ENCODE measurements at regions not wholly inside any gene's neighbourhood (a gene's known extent, or its start where the extent isn't known, plus 50 kb on each side); places are given as distances from the start of the nearest gene placed in this dataset.

DNA sequence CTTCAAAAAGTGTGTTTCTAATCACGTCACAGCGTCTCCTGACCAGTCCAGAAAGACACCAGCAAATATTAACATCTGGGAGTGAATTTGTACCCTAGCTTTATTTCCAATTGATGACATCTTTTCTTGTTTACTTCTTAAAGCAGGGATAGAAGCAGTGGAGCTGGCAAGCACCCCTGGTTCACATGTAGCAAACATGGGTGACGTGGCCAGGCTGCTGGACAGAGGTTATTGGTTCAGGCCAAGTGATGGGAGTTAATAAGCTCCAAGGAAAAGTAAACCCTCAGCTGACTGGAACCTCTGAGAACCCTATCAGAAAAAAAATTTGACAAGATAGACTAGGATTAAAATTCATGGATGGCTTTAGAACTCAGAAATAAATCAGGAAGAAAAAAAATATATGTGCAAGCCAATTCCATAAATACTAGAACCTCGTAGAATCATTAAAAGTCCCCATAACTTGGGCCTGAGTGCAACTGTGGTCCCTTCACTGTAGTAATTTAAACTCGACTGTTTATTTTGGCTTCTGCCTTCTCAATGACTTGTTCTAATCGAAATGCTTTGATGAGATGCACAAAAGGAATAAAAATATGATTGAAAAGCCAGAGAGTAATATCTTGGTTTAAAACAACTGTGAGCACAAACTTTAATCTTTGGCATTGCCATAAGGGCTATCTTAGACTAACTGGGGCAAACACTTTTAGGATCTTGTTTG lies 121.5 kb upstream of the CTAGE1 start:
- Histone ChIP-seq H3K4me2 (ENCODE audit: insufficient read depth, low read length, poor library complexity, severe bottlenecking) (no peak overlapping the region), H3K36me3 (replicated peaks in 1 of 2; ENCODE audit: control insufficient read depth in 2 of 2, insufficient read depth in 2 of 2, low read length in 2 of 2) (peaks cover 0 to 2% of the 10 kb centered on the region in 2 donors), H3K9me3 (replicated peaks in 1 of 2; ENCODE audit: control insufficient read depth in 2 of 2, insufficient read depth in 1 of 2, low read depth in 1 of 2, low read length in 2 of 2) (peaks cover 0 to 3% of the 10 kb centered on the region in 2 donors), H3K18ac (ENCODE audit: low read length) (no peak overlapping the region), H2BK120ac (ENCODE audit: low read depth, low read length) (no peak overlapping the region), H3K14ac (ENCODE audit: low read length) (no peak overlapping the region), H2BK5ac (ENCODE audit: low read length) (no peak overlapping the region), H2AK5ac (ENCODE audit: low read depth, low read length) (no peak overlapping the region), H4K91ac (ENCODE audit: low read depth, low read length, poor library complexity) (no peak overlapping the region), H2BK15ac (ENCODE audit: low read length) (no peak overlapping the region), H3K9ac (ENCODE audit: low read depth, low read length, poor library complexity) (no peak overlapping the region), H3K4me3 (ENCODE audit: low read length in 2 of 2) (no peak overlapping the region), H3K4me1 (ENCODE audit: control insufficient read depth in 2 of 2, insufficient read depth in 1 of 2, low read depth in 1 of 2, low read length in 2 of 2) (peaks cover 0 to 4% of the 10 kb centered on the region in 2 donors), H3K4ac (ENCODE audit: low read length) (no peak overlapping the region), H3K27me3 (ENCODE audit: control insufficient read depth in 3 of 3, insufficient read depth in 3 of 3, low read depth in 1 of 3, low read length in 3 of 3) (no peaks in the 10 kb centered on the region), H4K8ac (ENCODE audit: low read depth, low read length) (no peak overlapping the region), H3K27ac (replicated peaks; ENCODE audit: low read length) (no peak overlapping the region), H2AFZ (ENCODE audit: low read length) (no peak overlapping the region), H2BK12ac (ENCODE audit: low read length) (no peak overlapping the region), H3K79me1 (ENCODE audit: low read depth, low read length) (no peaks in the 10 kb centered on the region), H3K23ac (ENCODE audit: low read depth, low read length, poor library complexity) (no peak overlapping the region)
- WGBS, 2 donors (ENCODE audit: extremely low coverage in 2 of 2, insufficient read length in 2 of 2, insufficient replicate concordance in 1 of 2): no CpG with 5 or more reads among the region's 6 CpGs
- DNase-seq (ENCODE audit: low spot score): no peak

DNA sequence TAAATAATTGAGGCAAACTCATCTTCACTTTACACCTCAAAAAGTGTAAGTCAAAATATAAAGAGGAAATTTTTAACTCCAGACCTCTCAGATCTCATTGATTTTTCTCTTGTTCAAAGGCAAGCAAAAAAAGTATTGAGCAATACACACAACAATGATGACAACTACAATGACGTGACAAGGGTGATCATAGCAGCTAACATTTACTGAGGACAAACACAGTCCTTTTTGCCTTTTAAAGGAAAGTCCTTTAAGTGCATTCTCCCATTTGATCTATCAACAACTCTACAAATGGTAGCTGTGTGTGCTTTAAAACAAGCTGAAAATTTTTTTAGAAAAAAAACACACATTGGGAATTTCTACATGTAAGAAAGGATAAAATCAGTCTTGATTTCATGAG lies 123.5 kb upstream of the CTAGE1 start:
- Histone ChIP-seq H3K9me3 (replicated peaks in 1 of 2; ENCODE audit: control insufficient read depth in 2 of 2, insufficient read depth in 1 of 2, low read depth in 1 of 2, low read length in 2 of 2) (peaks cover 0 to 2% of the 10 kb centered on the region in 2 donors), H3K27ac (replicated peaks; ENCODE audit: low read length) (no peak overlapping the region), H3K9ac (ENCODE audit: low read depth, low read length, poor library complexity) (no peak overlapping the region), H2BK15ac (ENCODE audit: low read length) (no peak overlapping the region), H2AK5ac (ENCODE audit: low read depth, low read length) (no peak overlapping the region), H4K91ac (ENCODE audit: low read depth, low read length, poor library complexity) (no peak overlapping the region), H4K8ac (ENCODE audit: low read depth, low read length) (no peak overlapping the region), H3K4me3 (ENCODE audit: low read length in 2 of 2) (no peak overlapping the region), H3K4me1 (ENCODE audit: control insufficient read depth in 2 of 2, insufficient read depth in 1 of 2, low read depth in 1 of 2, low read length in 2 of 2) (peaks cover 0 to 4% of the 10 kb centered on the region in 2 donors), H2AFZ (ENCODE audit: low read length) (no peak overlapping the region), H3K36me3 (replicated peaks in 1 of 2; ENCODE audit: control insufficient read depth in 2 of 2, insufficient read depth in 2 of 2, low read length in 2 of 2) (peaks cover 0 to 2% of the 10 kb centered on the region in 2 donors), H3K4me2 (ENCODE audit: insufficient read depth, low read length, poor library complexity, severe bottlenecking) (no peak overlapping the region), H2BK12ac (ENCODE audit: low read length) (no peak overlapping the region), H3K79me1 (ENCODE audit: low read depth, low read length) (no peaks in the 10 kb centered on the region), H3K4ac (ENCODE audit: low read length) (no peak overlapping the region), H3K23ac (ENCODE audit: low read depth, low read length, poor library complexity) (no peak overlapping the region), H2BK5ac (ENCODE audit: low read length) (no peak overlapping the region), H2BK120ac (ENCODE audit: low read depth, low read length) (no peak overlapping the region), H3K18ac (ENCODE audit: low read length) (no peak overlapping the region), H3K27me3 (ENCODE audit: control insufficient read depth in 3 of 3, insufficient read depth in 3 of 3, low read depth in 1 of 3, low read length in 3 of 3) (no peaks in the 10 kb centered on the region), H3K14ac (ENCODE audit: low read length) (no peak overlapping the region)
- DNase-seq (ENCODE audit: low spot score): no peak
- no CpG with 5 or more reads among the region's 1 CpG for WGBS, 2 donors (ENCODE audit: extremely low coverage in 2 of 2, insufficient read length in 2 of 2, insufficient replicate concordance in 1 of 2)

DNA sequence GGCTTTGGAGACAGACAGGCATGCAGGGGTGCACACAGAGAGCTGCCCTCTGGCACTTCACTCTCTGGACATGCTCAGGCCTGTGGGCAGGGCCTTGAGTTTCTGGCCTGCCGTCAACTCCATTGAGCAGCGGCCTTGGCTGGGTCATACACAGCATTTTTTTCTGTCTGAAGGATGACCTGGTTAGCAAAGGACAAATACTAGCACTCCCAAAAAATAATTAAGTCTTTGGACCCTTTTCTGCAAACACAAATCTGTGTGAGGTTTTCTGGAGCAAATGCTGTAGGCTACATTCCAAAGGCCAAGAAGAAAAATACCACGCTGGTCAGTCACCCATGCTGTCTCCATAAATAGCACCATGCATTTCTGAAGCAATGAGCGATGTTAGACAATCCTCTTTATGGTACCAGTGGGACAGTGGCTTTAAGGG lies 124.7 kb upstream of the CTAGE1 start:
- Histone ChIP-seq H2AK5ac (ENCODE audit: low read depth, low read length) (no peak overlapping the region), H4K91ac (ENCODE audit: low read depth, low read length, poor library complexity) (no peak overlapping the region), H3K4me2 (ENCODE audit: insufficient read depth, low read length, poor library complexity, severe bottlenecking) (no peak overlapping the region), H3K9me3 (replicated peaks in 1 of 2; ENCODE audit: control insufficient read depth in 2 of 2, insufficient read depth in 1 of 2, low read depth in 1 of 2, low read length in 2 of 2) (peaks cover 0 to 2% of the 10 kb centered on the region in 2 donors), H3K79me1 (ENCODE audit: low read depth, low read length) (no peaks in the 10 kb centered on the region), H3K23ac (ENCODE audit: low read depth, low read length, poor library complexity) (no peak overlapping the region), H3K4me1 (ENCODE audit: control insufficient read depth in 2 of 2, insufficient read depth in 1 of 2, low read depth in 1 of 2, low read length in 2 of 2) (peaks cover 0 to 1% of the 10 kb centered on the region in 2 donors), H3K9ac (ENCODE audit: low read depth, low read length, poor library complexity) (no peak overlapping the region), H3K27ac (replicated peaks; ENCODE audit: low read length) (no peak overlapping the region), H2BK12ac (ENCODE audit: low read length) (no peak overlapping the region), H3K4ac (ENCODE audit: low read length) (no peak overlapping the region), H4K8ac (ENCODE audit: low read depth, low read length) (no peak overlapping the region), H3K18ac (ENCODE audit: low read length) (no peak overlapping the region), H3K14ac (ENCODE audit: low read length) (no peak overlapping the region), H2BK120ac (ENCODE audit: low read depth, low read length) (no peak overlapping the region), H2AFZ (ENCODE audit: low read length) (no peak overlapping the region), H3K36me3 (replicated peaks in 1 of 2; ENCODE audit: control insufficient read depth in 2 of 2, insufficient read depth in 2 of 2, low read length in 2 of 2) (peaks cover 0 to 2% of the 10 kb centered on the region in 2 donors), H3K27me3 (ENCODE audit: control insufficient read depth in 3 of 3, insufficient read depth in 3 of 3, low read depth in 1 of 3, low read length in 3 of 3) (no peaks in the 10 kb centered on the region), H2BK5ac (ENCODE audit: low read length) (no peak overlapping the region), H2BK15ac (ENCODE audit: low read length) (no peak overlapping the region), H3K4me3 (ENCODE audit: low read length in 2 of 2) (no peak overlapping the region)
- no peak for DNase-seq (ENCODE audit: low spot score)
- WGBS, 2 donors (ENCODE audit: extremely low coverage in 2 of 2, insufficient read length in 2 of 2, insufficient replicate concordance in 1 of 2): no CpG with 5 or more reads among the region's 4 CpGs

GRCh38 chr18:22543769-22544168 lies 126.1 kb upstream of the CTAGE1 start:
- no peaks in the 10 kb centered on the region for H3K79me1 ChIP-seq (ENCODE audit: low read depth, low read length)
- H3K4me2 ChIP-seq (ENCODE audit: insufficient read depth, low read length, poor library complexity, severe bottlenecking): no peak overlapping the region
- no peak overlapping the region for H3K14ac ChIP-seq (ENCODE audit: low read length)
- H4K8ac ChIP-seq (ENCODE audit: low read depth, low read length): no peak overlapping the region
- H3K4ac ChIP-seq (ENCODE audit: low read length): no peak overlapping the region
- no peak overlapping the region for H3K18ac ChIP-seq (ENCODE audit: low read length)
- no peak overlapping the region for H2AK5ac ChIP-seq (ENCODE audit: low read depth, low read length)
- H2BK120ac ChIP-seq (ENCODE audit: low read depth, low read length): no peak overlapping the region
- H2BK15ac ChIP-seq (ENCODE audit: low read length): no peak overlapping the region
- H3K4me3 ChIP-seq (ENCODE audit: low read length in 2 of 2): no peak overlapping the region
- H3K23ac ChIP-seq (ENCODE audit: low read depth, low read length, poor library complexity): no peak overlapping the region
- no peaks in the 10 kb centered on the region for H3K27me3 ChIP-seq (ENCODE audit: control insufficient read depth in 3 of 3, insufficient read depth in 3 of 3, low read depth in 1 of 3, low read length in 3 of 3)
- H2AFZ ChIP-seq (ENCODE audit: low read length): no peak overlapping the region
- no peak overlapping the region for H3K9ac ChIP-seq (ENCODE audit: low read depth, low read length, poor library complexity)
- no peak for DNase-seq (ENCODE audit: low spot score)
- H3K4me1 ChIP-seq (ENCODE audit: control insufficient read depth in 2 of 2, insufficient read depth in 1 of 2, low read depth in 1 of 2, low read length in 2 of 2): peaks cover 0 to 4% of the 10 kb centered on the region in 2 donors
- H3K27ac ChIP-seq (replicated peaks; ENCODE audit: low read length): no peak overlapping the region
- H4K91ac ChIP-seq (ENCODE audit: low read depth, low read length, poor library complexity): no peak overlapping the region
- H2BK12ac ChIP-seq (ENCODE audit: low read length): no peak overlapping the region
- H3K9me3 ChIP-seq (replicated peaks in 1 of 2; ENCODE audit: control insufficient read depth in 2 of 2, insufficient read depth in 1 of 2, low read depth in 1 of 2, low read length in 2 of 2): no peaks in the 10 kb centered on the region
- H3K36me3 ChIP-seq (replicated peaks in 1 of 2; ENCODE audit: control insufficient read depth in 2 of 2, insufficient read depth in 2 of 2, low read length in 2 of 2): no peaks in the 10 kb centered on the region
- H2BK5ac ChIP-seq (ENCODE audit: low read length): no peak overlapping the region
- no CpG with 5 or more reads among the region's 4 CpGs for WGBS, 2 donors (ENCODE audit: extremely low coverage in 2 of 2, insufficient read length in 2 of 2, insufficient replicate concordance in 1 of 2)

Measured in neuronal stem cell (in vitro differentiated cells).